ENCODE measurements at regions not wholly inside any gene's neighbourhood (a gene's known extent, or its start where the extent isn't known, plus 50 kb on each side); places are given as distances from the start of the nearest gene placed in this dataset.
"Not testable (repeated sequence)": the region's sequence is repeated elsewhere in the genome, so short reads cannot be mapped to it uniquely, and the experiment has no call there.

DNA sequence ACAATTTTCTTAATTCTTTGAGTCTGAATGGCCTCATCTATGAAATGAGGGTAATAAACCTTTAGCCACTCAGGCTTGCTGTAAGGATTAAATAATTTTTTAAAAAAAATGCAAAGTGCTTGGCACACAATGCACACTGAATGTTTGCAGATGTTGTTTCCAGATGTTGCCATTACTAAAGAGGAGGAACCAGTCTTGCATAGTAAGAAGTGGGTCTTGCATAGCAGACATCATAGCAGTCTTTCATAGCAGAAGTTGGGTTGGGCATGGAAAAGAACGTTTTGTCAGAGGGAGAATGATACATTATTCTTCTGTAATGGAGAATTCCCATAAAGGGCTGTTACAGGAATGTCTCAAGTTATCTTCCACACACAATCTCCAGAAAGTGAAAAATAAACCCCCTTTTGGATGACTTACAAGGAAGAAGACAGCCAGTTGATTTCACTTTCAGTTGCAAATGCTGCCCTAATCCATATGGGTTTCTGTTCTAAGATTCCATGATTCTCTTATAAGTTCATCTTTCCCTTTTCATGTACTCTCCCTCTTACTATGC, 327.7 kb downstream of the SUCLG1 start:
- DNase-seq: no peak

DNA sequence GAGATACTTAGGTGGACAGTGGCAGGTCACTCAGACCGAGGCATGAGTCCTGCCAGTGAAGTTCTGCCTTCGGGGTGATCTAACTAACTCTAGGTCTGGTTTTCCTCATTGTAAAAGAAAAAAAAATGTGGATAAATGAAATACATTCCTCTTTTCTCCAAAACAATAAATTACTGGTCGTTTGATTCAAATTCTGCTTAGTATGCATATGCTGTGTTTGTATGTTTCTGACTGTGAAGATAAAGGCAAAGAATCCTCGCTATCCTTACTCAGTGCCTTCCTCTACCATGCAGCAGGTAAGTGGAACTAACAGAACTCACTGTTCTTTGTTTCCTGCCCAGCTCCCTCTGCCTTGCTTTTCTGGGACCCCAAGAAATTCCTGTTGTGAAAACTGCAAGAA, 330.1 kb downstream of the SUCLG1 start:
- DNase-seq: no peak

DNA sequence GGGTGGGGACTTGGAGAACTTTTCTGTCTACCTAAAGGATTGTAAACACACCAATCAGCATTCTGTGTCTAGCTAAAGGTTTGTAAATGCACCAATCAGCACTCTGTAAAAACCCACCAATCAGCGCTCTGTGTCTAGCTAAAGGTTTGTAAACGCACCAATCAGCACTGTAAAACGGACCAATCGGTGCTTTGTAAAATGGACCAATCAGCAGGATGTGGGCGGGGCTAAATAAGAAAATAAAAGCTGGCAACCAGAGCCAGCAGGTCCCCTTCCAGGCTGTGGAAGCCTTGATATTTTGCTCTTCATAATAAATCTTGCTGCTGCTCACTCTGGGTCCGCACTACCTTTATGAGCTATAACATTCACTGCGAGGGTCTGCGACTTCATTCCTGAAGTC, 331.3 kb downstream of the SUCLG1 start:
- DNase-seq: not testable (repeated sequence)

DNA sequence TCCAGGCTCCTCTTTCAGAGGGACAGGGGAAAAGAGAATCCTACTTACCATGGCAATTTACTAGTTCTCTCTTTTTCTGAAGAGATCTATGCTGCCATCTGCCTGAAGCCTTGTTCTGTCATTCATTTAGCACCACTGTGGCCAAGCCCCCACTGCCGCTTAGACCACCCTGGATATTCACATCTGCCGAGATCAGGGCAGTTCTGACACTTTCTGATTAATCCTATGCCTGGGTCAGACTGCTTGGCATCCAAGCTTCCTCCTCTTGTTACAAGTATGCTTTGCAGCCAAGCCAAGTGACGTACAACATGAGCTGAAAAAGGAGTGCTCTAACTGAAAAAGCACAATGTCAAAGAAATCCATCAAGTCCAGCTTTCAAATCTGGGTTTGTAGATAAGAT, 332.6 kb downstream of the SUCLG1 start:
- no peak for DNase-seq

DNA sequence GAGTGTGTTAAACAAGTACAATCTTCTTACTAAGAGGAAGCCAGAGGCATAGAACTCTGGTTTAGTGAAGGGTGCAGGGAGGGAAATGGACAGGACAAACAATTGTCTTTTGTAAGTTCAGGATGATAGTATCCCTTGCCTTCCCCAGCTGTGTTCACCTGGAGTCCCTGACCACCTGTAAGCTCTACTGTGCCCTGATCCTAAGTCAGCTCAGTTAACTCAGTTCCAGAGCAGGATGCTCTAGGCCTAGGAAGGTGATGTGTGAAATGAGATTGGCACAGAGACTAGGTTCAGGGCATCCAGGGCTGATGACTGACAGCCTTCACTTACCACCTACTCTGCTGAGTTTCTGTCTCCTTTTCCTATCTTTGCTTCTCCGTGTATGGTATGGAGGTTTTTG, 333.0 kb downstream of the SUCLG1 start:
- DNase-seq: no peak

DNA sequence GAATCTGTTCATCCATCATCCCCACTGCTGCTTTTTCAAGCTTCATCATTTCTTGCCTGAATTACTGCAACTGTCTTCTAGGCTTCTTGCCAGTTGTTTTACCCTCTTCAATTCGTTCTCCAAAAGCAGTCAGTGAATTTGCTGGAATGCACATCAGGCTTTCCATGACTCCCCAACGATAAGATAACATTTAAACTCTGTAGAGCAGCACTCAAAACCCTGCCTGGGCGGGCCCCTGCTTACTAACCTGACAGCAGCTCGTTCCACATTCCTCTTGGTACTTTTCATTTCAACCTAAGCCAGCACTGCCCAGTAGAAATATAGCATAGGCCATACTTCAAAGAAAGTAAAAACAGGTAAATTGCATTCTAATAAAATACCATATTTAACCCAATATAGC, 342.9 kb downstream of the SUCLG1 start:
- no peak for DNase-seq

DNA sequence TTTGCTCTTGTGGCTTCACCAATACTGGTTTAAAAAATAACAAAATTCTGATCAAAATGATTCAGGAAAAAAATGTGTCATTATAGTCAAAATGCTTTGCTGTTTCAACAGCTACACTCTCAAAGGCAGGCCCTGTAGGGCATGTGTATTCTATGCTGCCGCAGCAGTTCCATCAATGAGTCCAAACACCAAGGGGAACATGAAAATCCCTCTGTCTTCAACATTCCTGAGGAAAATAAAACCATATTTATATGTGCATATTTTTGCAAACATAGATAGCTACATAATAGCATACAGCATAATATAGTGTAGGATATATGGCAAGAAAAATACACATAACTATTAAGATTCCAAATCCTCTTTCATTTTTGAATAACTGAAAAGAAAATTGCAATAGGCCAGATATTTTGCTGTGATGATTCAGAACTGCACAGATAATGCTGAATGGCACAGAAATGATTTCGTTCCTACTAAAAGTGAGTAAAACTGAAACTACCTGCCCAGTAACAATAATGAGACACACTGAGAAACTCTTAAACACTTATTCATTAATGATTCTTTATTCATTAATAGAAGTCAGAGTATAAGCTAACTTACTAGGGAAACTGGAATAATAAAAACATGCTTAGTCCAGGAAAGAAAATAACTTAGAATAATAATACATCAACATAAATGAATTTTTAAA, 343.8 kb downstream of the SUCLG1 start:
- no peak for DNase-seq

DNA sequence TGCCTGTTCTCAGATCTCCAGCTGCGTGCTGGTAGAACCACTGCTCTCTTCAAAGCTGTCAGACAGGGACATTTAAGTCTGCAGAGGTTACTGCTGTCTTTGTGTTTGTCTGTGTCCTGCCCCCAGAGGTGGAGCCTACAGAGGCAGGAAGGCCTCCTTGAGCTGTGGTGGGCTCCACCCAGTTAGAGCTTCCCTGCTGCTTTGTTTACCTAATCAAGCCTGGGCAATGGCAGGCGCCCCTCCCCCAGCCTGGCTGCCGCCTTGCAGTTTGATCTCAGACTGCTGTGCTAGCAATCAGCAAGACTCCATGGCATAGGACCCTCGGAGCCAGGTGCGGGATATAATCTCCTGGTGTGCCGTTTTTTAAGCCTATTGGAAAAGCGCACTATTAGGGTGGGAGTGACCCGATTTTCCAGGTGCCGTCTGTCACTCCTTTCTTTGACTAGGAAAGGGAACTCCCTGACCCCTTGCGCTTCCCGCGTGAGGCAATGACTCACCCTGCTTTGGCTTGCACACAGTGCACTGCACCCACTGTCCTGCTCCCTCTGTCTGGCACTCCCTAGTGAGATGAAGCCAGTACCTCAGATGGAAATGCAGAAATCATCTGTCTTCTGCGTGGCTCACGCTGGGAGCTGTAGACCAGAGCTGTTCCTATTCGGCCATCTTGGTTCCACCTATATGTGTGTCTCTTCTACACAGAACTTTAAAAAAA, 355.1 kb downstream of the SUCLG1 start:
- not testable (repeated sequence) for DNase-seq

DNA sequence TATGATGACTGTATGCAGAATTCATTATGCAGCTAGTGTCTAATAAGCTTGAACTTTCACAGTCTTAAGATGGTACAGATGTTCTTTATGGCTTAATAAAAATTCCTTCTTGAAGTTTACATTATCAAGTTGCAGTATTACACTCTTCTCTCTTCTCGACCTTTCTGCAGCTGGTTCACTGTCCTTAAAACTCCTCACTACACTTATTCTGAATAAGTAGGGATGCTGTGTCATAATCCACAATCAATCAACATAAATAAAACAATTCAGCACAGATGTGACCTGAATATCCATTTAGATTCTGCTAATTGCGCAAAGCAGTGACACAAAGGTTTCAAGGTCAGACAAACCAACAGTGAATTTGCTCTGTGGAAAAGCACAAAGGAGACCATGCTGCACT, 356.8 kb downstream of the SUCLG1 start:
- DNase-seq: no peak

DNA sequence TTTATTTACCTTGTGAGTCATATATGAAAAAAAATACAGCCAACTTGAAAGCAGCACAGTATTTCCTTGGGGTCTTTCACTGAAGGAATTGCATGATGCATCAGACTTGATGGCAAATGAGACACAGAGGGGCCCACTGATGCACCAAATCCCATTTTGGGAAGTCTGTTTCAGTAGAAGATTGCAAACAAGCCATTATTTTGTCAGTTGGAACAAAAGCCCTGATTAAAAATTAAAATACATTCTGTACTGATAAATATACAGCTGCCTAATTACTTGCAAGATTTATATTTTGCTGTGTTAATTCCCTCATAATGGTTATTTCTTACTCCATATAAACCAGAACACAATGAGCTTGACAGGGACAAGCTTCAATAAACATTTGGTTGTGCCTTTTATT, 370.4 kb downstream of the SUCLG1 start:
- no peak for DNase-seq

DNA sequence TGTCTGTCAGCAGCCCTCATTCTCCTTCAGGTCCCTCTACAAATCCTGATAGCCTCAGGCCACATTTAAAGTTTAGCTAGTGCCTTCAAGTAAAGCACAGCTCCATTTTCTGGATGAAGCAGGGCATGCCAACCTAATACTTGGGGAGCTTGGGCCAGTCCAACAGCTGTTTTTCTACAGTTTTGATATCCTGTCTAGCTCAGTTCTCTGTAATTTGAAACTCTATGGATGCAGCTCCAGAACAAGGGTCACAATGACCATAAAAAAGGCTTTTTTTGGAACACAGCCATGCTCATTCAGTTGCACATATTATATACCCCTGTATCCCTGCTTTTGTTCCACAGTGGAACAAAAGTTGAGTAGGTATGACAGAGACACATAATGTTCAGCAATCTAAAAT, 373.5 kb downstream of the SUCLG1 start:
- no peak for DNase-seq

DNA sequence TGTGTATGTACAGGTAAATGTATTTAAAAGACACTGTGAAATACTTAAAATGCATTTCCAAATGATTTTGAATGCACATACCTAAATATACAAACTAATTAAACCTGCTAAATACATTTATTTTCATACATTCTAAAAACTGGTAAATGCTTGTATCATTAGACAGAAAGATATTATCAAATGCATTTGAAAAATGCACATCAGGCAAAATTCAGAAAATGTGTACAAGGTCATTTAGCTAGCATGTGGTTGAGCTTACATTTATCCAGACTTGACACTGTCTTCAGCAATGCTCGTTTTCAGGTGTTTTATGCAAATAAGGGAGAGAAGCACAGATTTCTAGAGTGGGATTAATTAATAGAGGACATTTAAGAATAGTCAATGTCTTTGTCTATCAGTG, 374.2 kb downstream of the SUCLG1 start:
- DNase-seq: no peak

DNA sequence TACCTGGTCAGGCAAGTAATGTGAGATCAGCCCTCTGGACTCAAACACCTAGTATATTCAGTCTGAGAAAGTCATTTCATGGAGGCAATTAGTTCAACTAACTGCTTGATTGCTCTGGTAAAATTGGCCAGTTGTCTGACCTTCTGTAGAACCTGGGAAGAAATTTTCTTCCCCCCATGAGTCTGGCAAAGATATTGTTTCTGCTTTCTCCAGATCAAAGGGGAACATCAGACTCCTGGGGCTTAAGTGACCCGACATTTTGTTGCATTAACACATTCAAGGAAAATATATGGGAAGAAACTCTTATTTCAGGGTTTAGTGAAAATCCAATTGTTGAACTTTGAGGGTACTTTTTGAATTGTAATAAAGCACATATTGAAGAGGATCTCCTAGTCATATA, 375.1 kb downstream of the SUCLG1 start:
- DNase-seq: no peak

DNA sequence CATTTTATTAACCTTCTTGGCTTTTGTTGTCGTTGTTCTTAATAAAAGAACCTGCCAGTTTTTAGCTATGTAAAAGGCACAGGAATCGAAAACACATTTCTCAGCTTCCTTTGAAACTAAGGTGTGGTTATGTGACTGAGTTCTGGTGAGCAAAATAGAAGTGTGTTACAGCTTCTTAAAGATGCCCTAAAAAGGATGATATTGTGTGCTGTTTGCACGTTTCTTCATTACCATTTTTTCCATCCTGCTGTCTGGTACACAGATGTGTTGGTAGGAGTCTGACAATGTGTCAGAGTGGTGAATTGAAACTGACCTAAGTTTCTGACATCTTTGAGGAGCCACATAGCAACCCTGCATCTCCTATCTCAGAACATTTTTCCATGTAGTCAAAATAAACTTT, 380.6 kb downstream of the SUCLG1 start:
- DNase-seq: no peak

DNA sequence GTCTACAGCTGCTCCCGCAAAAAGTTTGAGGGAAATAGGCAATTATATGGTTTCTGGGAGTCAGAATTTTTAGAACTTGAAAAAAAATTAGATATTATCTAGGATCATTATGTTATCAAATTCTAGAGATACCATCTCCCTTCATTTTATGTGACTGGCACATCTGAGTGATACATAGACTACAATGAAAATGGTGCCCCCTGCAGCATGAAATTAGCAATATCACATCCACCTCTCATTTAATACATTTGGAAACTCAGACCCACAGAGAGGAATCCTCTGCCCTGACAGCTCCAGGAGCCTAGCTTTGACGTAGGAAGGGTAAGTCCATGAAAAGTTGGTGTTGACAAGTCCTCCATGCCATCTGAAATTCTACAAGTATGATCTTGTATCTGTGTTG, 381.6 kb downstream of the SUCLG1 start:
- DNase-seq: no peak

DNA sequence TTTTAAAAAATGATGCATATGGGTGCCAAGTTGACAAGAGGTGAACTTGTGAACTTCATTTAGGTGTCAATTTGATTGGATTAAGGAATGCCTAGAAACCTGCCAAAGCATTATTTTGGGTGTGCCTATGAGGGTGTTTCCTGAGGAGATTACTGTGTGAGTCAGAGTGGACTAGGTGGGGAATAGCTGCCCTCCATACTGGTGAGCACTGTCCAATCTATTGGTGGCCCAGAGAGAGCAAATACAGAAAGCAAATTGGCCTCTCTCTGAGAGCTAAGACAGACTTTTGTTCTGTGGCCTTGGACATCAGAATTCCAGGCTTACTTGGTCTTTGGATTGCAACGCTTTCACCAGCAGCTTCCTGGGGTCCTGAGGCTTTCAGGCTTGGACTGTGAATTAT, 388.0 kb downstream of the SUCLG1 start:
- DNase-seq: no peak

DNA sequence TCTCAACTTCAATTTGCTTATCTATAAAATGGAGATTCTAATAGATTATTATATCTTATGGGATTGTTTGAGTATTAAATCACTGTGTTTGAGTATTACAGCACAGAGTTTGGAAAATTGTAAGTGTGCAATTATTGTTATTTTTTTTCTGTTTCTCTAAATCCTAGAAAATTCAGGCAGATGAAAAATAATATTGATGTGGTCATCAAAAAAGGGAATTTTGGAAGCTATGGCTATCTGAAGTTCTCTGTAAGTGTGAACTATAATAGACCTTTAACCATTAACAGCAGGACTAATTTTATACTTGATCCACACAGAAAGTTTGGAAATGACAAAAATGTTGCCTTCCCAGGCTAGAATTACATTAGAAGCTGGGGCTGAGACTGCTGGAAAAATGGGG, 393.2 kb downstream of the SUCLG1 start:
- DNase-seq: no peak

DNA sequence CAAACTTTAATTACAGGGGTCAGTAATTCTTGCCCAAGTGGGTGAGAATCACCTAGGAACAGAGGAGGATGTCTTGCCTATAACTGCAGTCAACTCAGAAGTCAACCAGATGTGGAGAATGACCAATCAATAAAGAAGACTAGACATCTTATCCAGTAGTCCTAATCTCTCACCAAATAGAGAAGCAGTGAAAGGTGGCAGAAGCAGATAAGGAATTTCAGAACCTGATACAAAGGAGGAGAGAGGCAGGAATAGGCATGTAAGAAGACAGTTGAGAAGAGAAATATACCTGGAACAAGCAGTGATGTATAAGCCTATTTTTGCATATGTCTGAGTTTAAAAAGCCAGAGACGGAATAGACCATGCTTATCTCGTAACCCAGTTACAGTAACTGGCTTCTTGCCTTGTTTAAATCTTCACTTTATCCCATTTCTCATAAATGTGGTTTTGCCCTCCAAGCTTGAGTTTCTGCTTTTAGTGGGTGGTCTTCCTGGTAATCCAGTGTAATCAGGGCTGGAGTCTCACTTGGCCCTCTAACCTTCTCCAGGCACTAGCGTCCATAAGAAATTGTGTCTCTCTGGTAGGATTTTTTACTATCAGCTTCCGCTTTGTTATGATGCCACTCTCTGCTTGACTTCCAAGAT, 401.0 kb downstream of the SUCLG1 start:
- no peak for DNase-seq

DNA sequence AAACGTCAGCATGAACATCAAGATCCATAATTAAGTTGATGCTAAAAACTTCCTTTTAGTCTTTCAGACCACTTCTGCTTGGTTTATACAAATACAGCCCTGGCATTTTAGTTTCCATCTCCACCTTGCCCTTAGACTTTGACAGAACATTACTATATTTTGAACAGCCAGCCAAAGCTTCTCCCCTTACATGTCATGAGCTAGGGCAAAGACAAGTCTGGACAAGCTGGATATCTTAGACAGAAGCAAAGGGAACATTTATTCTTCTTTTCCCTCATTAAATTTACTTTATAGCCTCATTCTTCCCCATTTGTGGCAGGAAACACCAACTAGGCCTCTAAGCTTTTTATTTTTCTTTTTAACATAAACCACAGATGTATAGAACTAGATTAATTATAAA, 403.3 kb downstream of the SUCLG1 start:
- DNase-seq: no peak

DNA sequence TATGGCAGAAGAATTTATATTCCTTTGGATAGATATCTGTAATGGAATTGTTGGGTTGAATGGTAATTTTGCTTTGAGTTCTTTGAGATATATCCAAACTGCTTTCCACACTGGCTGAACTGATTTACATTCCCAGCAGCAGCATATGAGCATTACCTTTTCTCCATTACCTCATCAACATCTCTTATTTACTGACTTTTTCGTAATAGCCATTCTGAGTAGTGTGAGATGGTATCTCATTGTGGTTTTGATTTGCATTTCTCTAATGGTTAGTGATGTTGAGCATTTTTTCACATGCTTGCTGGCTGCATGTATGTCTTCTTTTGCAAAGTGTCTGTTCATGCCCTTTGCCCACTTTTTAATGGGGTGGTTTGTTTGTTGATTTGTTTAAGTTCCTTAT, 404.5 kb downstream of the SUCLG1 start:
- DNase-seq: not testable (repeated sequence)

DNA sequence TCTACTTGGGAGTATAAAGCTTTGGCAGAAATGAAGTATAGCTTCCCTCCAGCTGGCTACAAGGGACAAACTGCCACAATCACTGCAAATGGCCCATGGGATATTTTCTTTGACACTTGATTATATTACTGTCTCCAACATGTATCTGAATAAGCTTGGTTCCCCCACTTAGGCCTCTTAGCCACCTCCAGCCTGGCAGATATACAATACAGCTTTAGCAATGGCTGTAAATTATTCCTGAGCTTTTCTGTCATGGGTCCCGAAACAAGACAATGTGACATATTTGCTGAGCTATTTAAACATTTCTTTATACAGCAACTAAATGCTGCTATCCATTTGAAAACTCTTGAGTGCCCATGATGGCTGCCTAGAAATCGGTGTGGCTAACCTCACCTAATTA, 406.2 kb downstream of the SUCLG1 start:
- no peak for DNase-seq

DNA sequence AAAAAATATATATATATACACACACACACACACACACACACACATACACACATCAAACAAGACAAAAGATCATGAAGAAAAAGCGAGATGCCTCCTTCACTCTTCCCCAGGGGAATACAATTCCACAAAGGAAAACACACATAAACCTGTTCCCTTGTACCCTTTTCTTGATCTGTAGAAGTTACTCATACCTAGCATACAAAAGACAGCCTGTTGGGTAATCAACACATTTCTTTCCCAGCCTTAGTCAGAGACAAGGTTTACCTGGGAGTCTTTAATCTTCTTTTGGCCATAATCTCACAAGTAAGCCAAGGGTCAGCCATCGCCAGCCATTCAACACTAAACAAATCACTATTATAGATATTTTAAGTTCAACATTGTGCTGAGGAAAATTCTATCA, 407.0 kb downstream of the SUCLG1 start:
- DNase-seq: no peak

DNA sequence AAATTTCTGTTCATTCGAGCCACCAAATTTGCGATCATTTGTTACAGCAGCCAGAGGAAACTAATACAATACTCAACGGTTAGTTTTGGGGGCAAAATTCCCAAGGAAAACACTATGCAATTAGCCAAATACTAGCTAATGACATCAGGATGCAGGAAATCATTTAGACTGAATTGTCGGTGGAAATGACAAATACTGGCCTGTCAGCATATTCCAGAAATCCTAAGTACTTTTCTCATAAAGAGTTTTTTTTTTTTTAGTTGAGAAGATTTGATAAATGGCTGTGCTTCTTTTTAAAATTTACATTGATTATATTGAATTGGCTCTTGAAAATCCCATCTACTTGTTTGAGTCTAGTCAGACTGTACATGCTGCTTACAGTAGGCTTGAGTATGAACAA, 410.1 kb downstream of the SUCLG1 start:
- DNase-seq: no peak

DNA sequence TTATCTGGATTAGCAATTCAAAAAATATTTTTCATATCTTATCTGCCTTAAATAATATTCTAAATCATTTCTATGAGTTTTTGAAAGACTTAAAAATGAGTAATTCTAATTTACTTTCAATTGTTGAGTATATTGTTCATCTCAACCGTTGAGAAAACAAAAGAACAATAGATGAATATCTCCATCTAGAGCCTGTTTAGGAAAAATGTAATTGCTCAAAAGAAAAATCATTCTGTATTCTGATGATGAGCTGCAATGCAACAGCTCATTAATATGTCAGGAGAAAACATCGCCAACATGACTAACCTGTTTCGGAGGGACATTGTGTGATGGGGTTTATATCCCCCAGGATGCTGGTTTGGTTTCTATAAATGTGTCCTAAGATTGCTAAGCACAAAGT, 417.6 kb downstream of the SUCLG1 start:
- DNase-seq: no peak

All from NCI-H1092 (cell line).